Nephron progenitor cell (in vitro differentiated cells): ENCODE measurements at regions not wholly inside any gene's neighbourhood (a gene's known extent, or its start where the extent isn't known, plus 50 kb on each side); places are given as distances from the start of the nearest gene placed in this dataset.
"Not testable (repeated sequence)": the region's sequence is repeated elsewhere in the genome, so short reads cannot be mapped to it uniquely, and the experiment has no call there.

ENCODE experiments used
- DNase-seq: peaks from one replicate; pipeline ENCODE4 v3.0.0; 2021
- H3K27ac Mint-ChIP-seq: 2 replicates; pipeline ENCODE4 v1.8.0; 2021; ENCODE audit warnings: mild to moderate bottlenecking, moderate library complexity, mixed read lengths
- H3K27me3 Mint-ChIP-seq: 2 replicates; pipeline ENCODE4 v1.8.0; 2021; ENCODE audit warnings: mild to moderate bottlenecking, low read depth, mixed read lengths; ENCODE audit not compliant: poor library complexity
- H3K36me3 Mint-ChIP-seq: 2 replicates; pipeline ENCODE4 v1.8.0; 2021; ENCODE audit warnings: low read depth, mixed read lengths
- H3K4me1 Mint-ChIP-seq: 2 replicates; pipeline ENCODE4 v1.8.0; 2021; ENCODE audit warnings: mixed read lengths
- H3K4me3 Mint-ChIP-seq: 2 replicates; pipeline ENCODE4 v1.8.0; 2021; ENCODE audit warnings: mild to moderate bottlenecking, moderate library complexity, mixed read lengths
- H3K9me3 Mint-ChIP-seq: 2 replicates; pipeline ENCODE4 v1.8.0; 2021; ENCODE audit warnings: mild to moderate bottlenecking, moderate library complexity, mixed read lengths
- CTCF ChIP-seq: fragments of 200-600 bp; sonication (generic); IDR thresholded peaks from 2 replicates; pipeline ENCODE4 v1.5.0; 2021; ENCODE audit warnings: antibody characterized with exemption

- no peaks in the 10 kb centered on the region for H3K27me3 Mint-ChIP-seq
- no peak for DNase-seq
- no peaks in the 10 kb centered on the region for H3K36me3 Mint-ChIP-seq
- TF ChIP-seq CTCF, result no peak
- H3K27ac Mint-ChIP-seq, result no peak overlapping the region
- no peaks in the 10 kb centered on the region for H3K4me1 Mint-ChIP-seq
- no peak overlapping the region for H3K4me3 Mint-ChIP-seq
- peaks cover 66% of the 10 kb centered on the region for H3K9me3 Mint-ChIP-seq
These were observed 247.8 kb upstream of the POU3F4 start for GRCh38 chrX:83260288-83260687.

- H3K36me3 Mint-ChIP-seq, H3K4me1 Mint-ChIP-seq, DNase-seq, H3K27ac Mint-ChIP-seq, H3K27me3 Mint-ChIP-seq, H3K4me3 Mint-ChIP-seq: not testable (repeated sequence)
- peaks cover 67% of the 10 kb centered on the region for H3K9me3 Mint-ChIP-seq
These were observed 245.9 kb upstream of the POU3F4 start for GRCh38 chrX:83262218-83262617.

GRCh38 chrX:83278988-83279387 is 229.1 kb upstream of the POU3F4 start:
- no peak overlapping the region for H3K4me3 Mint-ChIP-seq

GRCh38 chrX:83286627-83287026 is 221.5 kb upstream of the POU3F4 start:
- H3K4me3 Mint-ChIP-seq, H3K36me3 Mint-ChIP-seq, H3K4me1 Mint-ChIP-seq, DNase-seq, H3K27ac Mint-ChIP-seq, H3K27me3 Mint-ChIP-seq: not testable (repeated sequence)
- peaks cover 82% of the 10 kb centered on the region for H3K9me3 Mint-ChIP-seq

More at GRCh38 chrX:83278988-83279387, 229.1 kb upstream of the POU3F4 start:
- Mint-ChIP-seq H3K27ac (no peak overlapping the region), H3K9me3 (peaks cover 29% of the 10 kb centered on the region), H3K36me3 (no peaks in the 10 kb centered on the region), H3K27me3 (no peaks in the 10 kb centered on the region), H3K4me1 (no peaks in the 10 kb centered on the region)
- TF ChIP-seq CTCF, result no peak
- DNase-seq, result no peak

GRCh38 chrX:83305381-83305780 is 202.7 kb upstream of the POU3F4 start:
- no peak overlapping the region for H3K27ac Mint-ChIP-seq
- no peaks in the 10 kb centered on the region for H3K27me3 Mint-ChIP-seq
- no peaks in the 10 kb centered on the region for H3K4me1 Mint-ChIP-seq
- no peak for DNase-seq
- no peaks in the 10 kb centered on the region for H3K36me3 Mint-ChIP-seq
- H3K9me3 Mint-ChIP-seq, result peaks cover 38% of the 10 kb centered on the region
- no peak for TF ChIP-seq CTCF
- H3K4me3 Mint-ChIP-seq, result no peak overlapping the region

GRCh38 chrX:83319023-83319422 is 189.1 kb upstream of the POU3F4 start:
- Mint-ChIP-seq H3K27ac (no peak overlapping the region), H3K27me3 (no peaks in the 10 kb centered on the region), H3K4me1 (no peaks in the 10 kb centered on the region), H3K9me3 (peaks cover 25% of the 10 kb centered on the region), H3K4me3 (no peak overlapping the region), H3K36me3 (no peaks in the 10 kb centered on the region)
- TF ChIP-seq CTCF, result no peak
- DNase-seq, result no peak

- DNase-seq, result no peak
- Mint-ChIP-seq H3K4me1 (no peaks in the 10 kb centered on the region), H3K36me3 (no peaks in the 10 kb centered on the region), H3K4me3 (no peak overlapping the region), H3K27ac (no peak overlapping the region), H3K27me3 (no peaks in the 10 kb centered on the region), H3K9me3 (peaks cover 12% of the 10 kb centered on the region)
- TF ChIP-seq CTCF, result no peak
These were observed 181.6 kb upstream of the POU3F4 start for GRCh38 chrX:83326539-83326938.
